HepG2 (cell line): ENCODE measurements at regions not wholly inside any gene's neighbourhood (a gene's known extent, or its start where the extent isn't known, plus 50 kb on each side); places are given as distances from the start of the nearest gene placed in this dataset.

ENCODE experiments used
- ATF4 ChIP-seq, 2 experiments: fragments of 450-650 bp in 1 of 2; sonication (generic) in 1 of 2; formaldehyde crosslinking; IDR thresholded peaks; 2 replicates each; pipeline versions ENCODE4 v1.5.0 to v1.8.0; 2020 to 2022; ENCODE audit warnings: mild to moderate bottlenecking in 1 of 2, missing genetic modification reagents in 1 of 2
- CREBL2 ChIP-seq: sonication (generic); formaldehyde crosslinking; IDR thresholded peaks from 2 replicates; pipeline ENCODE4 v1.8.1; 2023; ENCODE audit warnings: missing genetic modification reagents, mild to moderate bottlenecking, borderline replicate concordance
- MAF1 ChIP-seq: sonication (generic); formaldehyde crosslinking; IDR thresholded peaks from 2 replicates; pipeline ENCODE4 v1.5.0; 2020; ENCODE audit warnings: missing genetic modification reagents, borderline replicate concordance
- SPEN ChIP-seq: sonication (generic); formaldehyde crosslinking; IDR thresholded peaks from 2 replicates; pipeline ENCODE4 v1.5.1; 2020; ENCODE audit warnings: low read depth, mild to moderate bottlenecking, missing genetic modification reagents
- TFE3 ChIP-seq: IDR thresholded peaks from 2 replicates; pipeline ENCODE4 v1.6.1; 2016
- ZBTB8A ChIP-seq: sonication (generic); formaldehyde crosslinking; IDR thresholded peaks from 2 replicates; pipeline ENCODE4 v1.4.0; 2020; ENCODE audit warnings: mild to moderate bottlenecking, low read depth, missing genetic modification reagents, borderline replicate concordance
- ZFP1 ChIP-seq: IDR thresholded peaks from 2 replicates; pipeline ENCODE4 v1.6.1; 2016
- ZNF160 ChIP-seq: sonication (generic); formaldehyde crosslinking; IDR thresholded peaks from 2 replicates; pipeline ENCODE4 v1.8.0; 2022; ENCODE audit warnings: mild to moderate bottlenecking, inconsistent platforms, missing genetic modification reagents
- ZNF235 ChIP-seq: sonication (generic); formaldehyde crosslinking; IDR thresholded peaks from 2 replicates; pipeline ENCODE4 v1.8.1; 2023; ENCODE audit warnings: mild to moderate bottlenecking, missing genetic modification reagents, borderline replicate concordance
- TF ChIP-seq, protein P1 (sequence below), 2 experiments: sonication (generic) in 1 of 2; formaldehyde crosslinking in 1 of 2; IDR thresholded peaks; 2 replicates each; pipeline versions ENCODE4 v1.6.1 to v1.9.0; 2014 to 2022; ENCODE audit warnings: antibody characterized with exemption in 1 of 2, borderline replicate concordance in 1 of 2, inconsistent platforms in 1 of 2, low read depth in 1 of 2, missing genetic modification reagents in 1 of 2

- TF ChIP-seq, protein P1, sequence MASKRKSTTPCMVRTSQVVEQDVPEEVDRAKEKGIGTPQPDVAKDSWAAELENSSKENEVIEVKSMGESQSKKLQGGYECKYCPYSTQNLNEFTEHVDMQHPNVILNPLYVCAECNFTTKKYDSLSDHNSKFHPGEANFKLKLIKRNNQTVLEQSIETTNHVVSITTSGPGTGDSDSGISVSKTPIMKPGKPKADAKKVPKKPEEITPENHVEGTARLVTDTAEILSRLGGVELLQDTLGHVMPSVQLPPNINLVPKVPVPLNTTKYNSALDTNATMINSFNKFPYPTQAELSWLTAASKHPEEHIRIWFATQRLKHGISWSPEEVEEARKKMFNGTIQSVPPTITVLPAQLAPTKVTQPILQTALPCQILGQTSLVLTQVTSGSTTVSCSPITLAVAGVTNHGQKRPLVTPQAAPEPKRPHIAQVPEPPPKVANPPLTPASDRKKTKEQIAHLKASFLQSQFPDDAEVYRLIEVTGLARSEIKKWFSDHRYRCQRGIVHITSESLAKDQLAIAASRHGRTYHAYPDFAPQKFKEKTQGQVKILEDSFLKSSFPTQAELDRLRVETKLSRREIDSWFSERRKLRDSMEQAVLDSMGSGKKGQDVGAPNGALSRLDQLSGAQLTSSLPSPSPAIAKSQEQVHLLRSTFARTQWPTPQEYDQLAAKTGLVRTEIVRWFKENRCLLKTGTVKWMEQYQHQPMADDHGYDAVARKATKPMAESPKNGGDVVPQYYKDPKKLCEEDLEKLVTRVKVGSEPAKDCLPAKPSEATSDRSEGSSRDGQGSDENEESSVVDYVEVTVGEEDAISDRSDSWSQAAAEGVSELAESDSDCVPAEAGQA (IDR thresholded peaks at IDR 0.05; ENCODE audit: low read depth): no peak
- TF ChIP-seq, protein P1 (CRISPR knock-in tag; IDR thresholded peaks at IDR 0.05; ENCODE audit: borderline replicate concordance): no peak
- no peak for TF ChIP-seq MAF1
- no peak for TF ChIP-seq CREBL2
- TF ChIP-seq ZNF235 (CRISPR knock-in tag): no peak
- TF ChIP-seq ZFP1 (CRISPR knock-in tag): no peak
- TF ChIP-seq ZNF160 (CRISPR knock-in tag): no peak
- TF ChIP-seq SPEN: no peak
- no peak for TF ChIP-seq TFE3 (CRISPR knock-in tag)
- TF ChIP-seq ATF4 (CRISPR knock-in tag; IDR thresholded peaks at IDR 0.05): no peak
- TF ChIP-seq ZBTB8A (CRISPR knock-in tag): no peak
Measured at GRCh38 chr3:70744536-70744935, 432.1 kb upstream of the MDFIC2 start (continued).
